HCEC 1CT (cell line): ENCODE measurements at regions not wholly inside any gene's neighbourhood (a gene's known extent, or its start where the extent isn't known, plus 50 kb on each side); places are given as distances from the start of the nearest gene placed in this dataset.
A peak's percentile ranks its signal among the peaks of the same experiment; 100 is the strongest.

ENCODE experiments used
- DNase-seq: peaks from one replicate; pipeline ENCODE4 v3.0.0-alpha.2; 2017

DNA sequence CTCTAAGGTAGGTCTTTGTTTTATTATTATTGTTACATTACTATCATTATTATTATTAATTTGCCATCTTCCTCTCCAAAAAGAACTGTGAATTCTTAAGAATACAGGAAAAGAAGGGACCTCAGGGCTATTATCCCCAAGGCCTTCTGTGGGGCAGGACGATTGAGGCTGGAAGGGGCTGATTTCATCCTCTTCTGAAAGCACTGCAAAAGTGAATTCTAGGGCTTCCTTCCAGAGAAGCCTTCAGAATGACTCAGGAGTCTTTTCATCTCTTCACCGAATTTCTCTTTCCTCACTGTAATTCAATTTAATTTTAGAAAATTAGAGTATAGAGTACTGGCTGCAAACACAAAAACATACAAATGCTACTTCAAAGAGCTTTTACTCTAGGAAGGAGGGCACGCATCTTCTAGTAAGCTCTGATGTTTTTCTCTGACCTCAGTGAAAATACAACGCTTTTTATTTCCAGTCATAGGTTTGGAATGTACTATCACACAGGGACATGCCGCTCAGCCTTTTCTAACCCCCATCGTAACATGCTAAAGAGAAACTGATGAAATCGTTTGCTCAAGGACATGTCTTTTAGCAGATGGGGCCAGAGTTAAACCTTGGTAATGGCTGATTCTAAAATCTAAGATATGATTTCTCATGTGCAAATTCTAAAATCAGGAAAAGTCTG is 280.2 kb upstream of the PITRM1 start:
- DNase-seq = peak; percentile 94

DNA sequence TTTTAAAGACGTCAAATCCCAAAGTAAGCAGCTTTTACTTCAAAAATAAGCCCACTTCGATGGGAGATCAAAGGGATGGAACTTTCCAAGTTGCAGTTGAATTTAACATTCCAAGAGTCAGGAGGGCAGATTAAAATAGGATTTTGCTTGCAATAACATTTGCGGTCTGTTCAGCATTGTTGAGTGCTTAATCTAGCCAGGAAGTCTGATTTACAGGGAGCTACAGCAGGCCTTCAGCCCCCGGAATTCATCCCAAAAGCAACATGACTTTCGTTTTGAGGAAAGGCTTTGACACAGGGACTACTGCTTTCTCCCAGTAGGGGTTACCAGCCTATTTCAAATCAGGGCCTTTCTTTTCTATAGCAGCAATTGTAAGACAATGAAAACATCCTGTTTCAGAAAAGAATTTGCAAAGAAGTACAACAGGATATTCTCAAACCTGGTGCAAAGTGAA is 279.6 kb upstream of the PITRM1 start:
- DNase-seq = peak; percentile 99

DNA sequence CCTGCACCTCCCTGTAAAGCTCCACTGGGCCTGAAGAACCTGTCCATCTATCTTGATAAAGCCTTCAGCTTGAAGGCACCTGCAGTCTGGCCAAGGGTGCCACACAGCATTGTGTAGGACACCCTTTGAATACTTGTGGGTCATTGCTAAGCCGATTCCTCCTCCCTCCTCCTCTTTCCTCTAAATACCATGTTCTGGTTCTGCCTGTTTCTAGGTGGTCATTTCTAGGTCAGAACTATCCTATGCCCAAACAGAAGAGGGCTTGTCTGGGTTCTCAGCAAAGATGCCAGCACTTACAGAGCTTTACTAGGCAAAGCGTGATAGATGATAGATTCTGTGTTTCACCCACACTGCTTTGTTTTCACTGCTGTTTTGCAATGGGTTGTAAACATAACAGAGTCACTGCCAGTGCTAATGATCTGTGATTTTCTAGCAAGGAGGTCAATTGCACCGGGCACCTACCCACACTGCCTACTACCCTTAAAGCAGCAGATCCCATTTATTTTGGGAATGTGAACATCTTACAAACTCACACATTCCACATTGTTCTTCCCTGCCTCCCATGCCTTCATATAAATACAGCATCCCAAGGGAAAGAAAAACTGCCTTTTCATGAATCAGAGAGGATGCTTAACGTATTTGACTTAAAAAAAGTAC is 279.1 kb upstream of the PITRM1 start:
- no peak for DNase-seq

DNA sequence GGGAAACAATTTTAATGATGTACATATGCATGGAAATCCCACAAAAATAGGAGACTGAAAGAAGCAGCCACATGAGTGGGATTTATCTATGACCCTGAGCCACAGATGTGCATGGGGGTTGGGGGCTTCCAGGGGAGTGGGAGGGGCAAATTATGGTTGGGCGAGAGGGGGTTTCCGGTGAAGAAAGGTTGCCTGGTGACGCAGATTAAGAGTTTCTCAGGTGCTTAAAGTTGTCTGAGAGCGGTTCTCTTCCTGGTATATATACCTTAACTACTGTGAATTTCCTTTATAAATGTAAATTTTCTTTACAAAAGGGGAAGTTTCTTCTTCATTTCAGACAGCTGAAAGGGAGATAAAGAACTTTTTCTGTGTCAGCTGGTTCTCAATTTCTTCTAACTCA is 273.6 kb upstream of the PITRM1 start:
- no peak for DNase-seq

DNA sequence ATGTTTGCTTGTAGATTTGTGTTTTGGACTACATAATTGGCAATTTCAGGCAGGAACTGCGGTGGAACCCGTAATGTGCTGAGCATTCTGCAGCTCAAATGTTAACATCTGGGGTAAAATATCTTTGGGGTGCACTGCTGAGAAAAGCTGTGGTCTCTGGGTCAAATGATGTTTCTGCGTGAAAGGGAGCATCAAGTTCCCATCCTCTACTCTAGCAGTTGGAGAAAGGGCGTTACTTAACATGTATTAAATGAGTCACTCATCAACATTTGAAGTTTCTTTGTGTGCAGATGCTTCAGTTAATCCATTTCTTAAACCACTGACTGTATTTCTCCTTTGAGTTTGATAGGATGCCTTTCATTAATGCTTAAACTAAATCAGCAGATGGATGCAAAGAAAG is 273.1 kb upstream of the PITRM1 start:
- peak; percentile 57 for DNase-seq

DNA sequence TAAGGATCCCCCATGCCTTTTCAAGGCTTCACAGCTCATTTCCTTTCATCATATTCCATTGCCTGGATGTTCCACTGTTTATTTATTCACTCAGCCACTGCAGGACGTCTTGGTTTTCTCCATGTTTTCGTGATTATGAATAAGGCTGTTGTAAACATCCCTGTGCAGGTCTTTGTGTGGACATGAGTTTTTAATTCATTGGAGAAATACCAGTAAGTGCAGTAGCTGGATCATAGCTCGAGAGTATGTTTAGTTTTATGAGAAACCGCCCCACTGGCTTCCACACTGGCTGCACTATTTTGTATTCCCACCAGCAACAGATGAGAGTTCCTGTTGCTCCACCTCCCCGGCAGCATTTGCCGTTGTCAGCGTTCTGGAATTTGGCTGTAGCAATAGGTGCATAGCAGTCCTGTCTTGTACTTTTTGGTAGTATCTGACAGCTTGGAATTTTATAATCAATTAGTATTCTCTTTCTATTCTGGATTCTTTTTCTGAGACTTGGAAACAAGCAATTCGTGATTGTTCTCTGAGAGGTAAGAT is 269.9 kb upstream of the PITRM1 start:
- no peak for DNase-seq

DNA sequence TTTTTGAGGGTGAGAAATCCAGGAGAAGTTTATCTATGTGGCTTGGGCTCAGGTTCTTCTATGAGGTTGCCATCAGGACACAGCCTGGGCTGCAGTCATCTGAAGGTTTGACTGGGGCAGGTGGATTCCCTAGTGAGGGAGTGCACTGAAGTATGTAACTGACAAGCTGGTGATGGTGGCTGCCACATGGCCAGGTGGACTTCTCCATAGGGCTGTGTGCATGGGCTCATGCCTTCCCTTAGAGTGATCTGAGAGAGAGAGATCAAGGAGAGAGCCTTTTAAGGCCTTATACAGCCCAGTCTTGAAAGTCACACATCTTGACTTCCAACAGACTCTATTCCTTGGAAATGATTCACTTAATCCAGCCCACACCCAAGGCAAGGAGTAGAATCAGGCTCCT is 266.6 kb upstream of the PITRM1 start:
- DNase-seq = no peak

DNA sequence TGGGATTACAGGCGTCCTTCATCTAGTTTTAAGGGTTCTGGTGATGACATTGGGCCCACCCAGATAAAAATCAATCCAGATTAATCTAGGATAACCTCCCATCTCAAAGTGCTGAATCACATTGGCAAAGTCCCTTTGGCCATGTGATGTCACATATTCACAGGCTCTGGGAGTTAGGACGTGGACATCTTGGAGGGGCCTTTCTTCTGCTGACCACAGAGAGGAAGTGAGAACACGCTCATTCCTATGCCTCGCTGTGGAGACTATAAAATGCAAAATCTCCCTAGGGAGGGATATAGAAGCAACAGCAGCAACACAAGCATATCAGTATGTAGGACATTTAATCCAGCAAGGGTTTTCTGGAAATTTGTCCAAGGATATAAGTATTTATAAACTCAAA is 266.0 kb upstream of the PITRM1 start:
- no peak for DNase-seq

DNA sequence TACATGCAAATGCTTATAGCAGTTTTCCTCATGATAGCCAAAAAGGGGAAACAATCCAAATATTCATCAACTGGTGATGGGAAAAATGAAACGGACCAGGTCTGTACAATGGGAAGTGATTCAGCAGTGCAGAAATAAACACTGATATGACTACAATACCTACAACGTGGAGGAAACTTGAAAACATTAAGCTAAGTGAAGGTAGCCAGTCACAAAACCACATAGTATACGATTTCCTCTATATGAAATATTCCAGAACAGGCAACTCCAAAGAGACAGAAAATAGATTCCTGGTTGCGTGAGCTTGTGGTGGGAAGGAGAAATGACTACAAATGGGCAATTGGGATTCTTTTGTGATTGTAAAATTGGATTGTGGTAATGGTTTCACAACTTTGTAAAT is 263.1 kb upstream of the PITRM1 start:
- peak; percentile 73 for DNase-seq

DNA sequence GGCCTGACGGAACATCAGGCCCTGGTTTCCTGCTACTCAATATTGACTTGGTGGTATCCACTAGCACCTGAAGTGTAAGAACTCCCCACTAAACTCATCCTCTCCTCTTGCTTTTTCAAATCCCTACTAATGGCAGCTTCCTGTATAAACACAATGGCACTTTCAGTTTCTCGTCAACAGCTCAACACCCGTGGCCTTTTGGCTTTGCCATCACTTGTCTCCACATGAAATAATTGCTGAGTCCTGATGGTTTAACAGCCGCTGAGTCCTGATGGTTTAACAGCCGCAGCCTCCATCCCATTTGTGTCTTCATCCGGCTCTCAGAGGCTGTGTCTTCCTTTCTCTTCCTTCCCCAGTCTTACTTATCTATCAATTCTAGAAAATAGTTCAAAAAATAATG is 261.4 kb upstream of the PITRM1 start:
- no peak for DNase-seq

DNA sequence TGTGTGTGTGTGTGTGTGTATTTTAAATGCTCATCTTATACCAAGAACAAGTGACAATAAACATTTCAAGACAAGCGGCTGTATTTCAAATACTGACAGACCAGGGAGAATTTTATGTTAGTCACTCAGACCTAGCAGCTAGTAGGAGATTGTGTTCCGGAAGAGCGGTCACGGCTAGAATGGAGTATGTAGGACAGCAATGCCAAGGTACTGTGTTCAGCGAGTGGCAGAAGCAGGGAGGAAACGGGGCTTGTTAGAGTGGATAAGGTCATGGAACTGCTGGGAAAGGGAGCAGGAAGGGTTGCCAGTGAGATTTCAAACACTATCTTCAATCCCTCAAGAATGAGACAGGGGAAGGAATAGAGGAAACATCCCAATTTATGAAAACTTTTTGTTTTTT is 260.5 kb upstream of the PITRM1 start:
- DNase-seq = no peak

DNA sequence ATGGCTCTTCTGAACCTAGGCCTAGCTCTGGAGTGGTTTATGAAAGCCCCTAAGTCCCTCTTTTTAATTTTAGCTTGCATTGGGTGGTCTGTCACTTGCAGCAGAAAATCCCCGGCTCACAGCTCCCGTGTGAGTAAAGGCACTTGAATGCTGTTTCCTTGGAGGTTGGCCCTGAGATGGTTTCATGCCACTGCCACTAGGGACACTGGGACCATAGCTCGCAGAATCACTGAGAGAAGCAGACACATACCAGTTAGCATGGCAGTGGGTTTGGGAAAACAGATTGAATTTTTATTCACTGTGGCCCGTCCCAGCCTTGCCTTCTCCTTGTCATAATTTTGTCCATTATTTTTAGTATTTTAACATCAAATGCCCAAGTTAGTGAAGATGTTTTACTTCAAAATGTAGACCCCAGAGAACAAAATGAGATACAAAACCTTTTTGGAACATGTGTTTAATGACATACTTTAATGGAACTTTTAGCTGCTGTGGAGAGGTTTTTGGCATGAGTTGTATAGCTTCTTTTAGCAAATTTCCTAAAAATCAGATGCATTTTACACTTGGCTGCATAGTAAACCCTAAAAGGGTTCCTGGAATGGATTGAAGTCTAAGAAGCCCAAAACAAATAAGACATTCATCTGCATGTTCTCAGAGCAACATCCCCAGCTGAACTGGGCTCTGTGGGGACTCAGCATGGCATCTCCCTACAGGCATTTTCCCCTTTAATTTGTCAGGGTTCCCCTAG is 259.7 kb upstream of the PITRM1 start:
- no peak for DNase-seq

DNA sequence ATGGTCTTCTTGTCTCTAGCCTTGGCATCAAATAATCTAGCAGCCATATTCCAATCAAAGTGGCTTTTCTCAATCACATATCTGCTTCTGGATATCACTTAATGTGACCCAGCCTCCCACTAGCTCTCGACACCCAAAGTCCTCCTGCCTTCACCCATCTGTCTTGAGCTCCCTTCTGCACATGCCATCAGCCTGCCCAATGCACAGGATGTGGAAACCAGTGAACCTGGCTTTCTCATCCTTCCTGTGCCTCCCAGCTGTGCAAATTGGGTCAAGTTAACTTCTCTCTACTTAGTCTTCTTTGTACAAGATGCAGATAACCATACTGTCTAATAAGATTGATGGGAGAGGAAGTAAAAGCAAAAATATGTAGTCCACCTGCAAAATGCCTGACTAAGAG is 257.9 kb upstream of the PITRM1 start:
- no peak for DNase-seq

DNA sequence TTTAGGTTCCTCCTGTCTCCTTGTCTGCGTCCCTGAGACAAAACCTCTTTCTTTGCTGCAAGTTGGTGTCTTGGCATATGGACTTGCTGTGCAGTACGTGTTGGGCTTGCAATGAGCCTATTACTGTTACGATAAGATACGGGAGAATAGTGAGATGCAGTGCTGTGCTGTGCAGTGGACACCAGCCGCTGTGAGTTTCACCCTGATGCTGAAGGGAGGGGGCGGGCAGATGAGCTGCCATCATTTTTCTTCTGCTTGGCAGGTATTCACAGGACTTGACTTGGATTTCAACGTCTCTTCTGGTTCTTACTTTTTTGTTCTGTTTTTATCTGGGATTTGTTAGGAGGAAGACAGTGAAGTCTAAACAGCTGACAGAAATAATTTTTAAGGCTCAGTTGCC is 257.1 kb upstream of the PITRM1 start:
- DNase-seq = no peak

DNA sequence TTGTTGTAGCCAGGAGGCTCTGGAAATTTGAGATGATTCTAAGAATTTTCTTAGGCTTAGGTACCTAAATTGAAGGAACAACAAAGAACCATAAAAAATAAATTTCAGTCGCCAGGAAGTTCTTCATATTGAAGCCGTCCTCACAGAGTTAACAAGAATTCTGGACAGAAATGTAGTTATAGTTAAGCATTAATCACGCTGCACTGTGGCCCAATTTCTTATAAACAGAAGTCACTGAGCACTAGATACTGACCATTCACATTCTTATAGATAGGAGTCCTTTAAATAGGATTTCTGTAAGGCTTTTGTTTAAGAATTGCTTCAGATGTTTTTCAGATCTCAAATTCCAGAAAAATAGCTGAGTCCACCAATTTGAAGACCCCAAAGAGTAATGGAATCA is 256.2 kb upstream of the PITRM1 start:
- DNase-seq = no peak

DNA sequence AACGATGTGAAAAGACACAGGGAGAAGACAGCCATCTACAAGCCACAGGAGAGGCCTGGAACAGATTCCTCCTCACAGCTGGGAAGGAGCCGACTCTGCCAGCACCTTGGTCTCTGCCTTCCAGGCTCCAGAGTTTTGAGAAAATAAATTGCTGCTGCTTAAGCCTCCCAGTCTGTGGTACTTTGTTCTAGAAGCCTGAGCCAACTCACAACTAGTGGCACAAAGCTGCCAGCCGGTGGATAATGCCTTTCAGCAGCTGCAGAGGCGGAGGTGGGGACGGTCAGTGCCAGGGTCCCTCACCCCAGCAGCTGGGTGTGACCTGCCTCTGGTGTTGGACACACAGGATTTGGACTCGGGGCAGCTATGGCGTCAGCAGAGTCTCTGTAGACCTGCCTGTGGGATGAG is 255.4 kb upstream of the PITRM1 start:
- no peak for DNase-seq

DNA sequence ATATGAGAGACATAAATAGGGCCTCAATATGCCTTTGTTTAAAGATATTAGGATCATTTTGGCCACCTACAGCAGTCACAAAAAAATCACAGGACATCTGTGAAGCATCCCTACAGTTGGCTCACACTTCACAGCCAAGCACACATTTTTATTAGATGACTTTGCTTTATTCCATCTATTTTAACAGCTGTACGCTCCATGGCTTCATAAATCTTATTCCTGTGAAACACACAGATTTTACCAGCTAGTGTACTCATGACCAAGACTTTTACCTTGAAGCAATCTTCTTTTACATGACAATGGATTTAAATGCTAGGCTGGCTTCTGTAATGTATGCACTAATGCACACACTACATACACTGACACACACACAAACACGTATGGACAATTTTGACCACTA is 254.8 kb upstream of the PITRM1 start:
- peak; percentile 55 for DNase-seq

DNA sequence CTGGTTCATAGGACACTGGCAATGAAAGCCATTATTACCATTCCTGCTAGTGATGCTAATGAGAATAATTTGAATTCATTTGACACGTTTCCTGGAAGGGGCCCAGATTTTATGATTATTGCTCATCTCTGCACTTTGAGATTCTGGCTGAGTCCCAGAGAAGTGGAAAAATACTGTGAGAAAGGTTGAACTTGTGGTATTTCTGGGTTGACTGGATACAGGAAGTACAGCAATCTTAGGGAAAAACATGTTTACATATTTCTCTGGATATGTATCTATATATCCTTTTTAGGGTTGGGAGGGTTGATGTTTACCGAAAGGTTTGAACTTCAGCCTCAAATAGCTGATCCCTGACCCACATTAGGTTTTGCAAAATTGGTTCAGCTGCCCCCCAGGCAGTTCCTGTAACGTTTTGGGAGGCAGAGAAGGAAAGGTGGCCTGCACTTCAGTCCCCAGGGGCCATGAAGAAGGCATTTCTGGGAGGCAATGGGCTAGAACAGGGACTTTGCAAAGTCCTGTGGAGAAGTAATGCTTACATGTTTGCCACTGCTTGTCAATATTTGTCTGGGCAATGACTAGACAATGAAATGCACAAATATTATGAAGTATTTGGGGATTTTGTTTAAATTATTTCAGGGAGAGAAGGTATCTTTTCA is 253.7 kb upstream of the PITRM1 start:
- peak; percentile 98 for DNase-seq

DNA sequence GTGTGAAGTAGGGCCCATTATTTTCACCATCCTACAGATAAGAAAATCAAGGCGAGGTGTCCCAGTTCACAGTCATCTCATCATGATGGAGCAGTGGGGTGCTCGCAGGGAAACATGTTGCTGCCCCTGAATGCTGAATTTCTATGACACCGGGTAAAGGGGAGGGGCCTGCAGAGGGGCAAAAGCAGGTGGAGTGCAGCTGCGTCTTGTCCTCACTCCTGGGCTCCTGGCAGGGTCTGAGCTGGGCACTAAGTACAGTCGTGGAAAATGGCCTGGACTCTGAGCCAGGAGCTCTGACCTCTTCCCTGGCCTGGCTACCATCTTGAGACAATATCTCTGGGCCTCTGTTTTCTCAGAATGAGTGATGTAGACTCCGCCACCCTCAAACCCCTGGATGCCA is 253.1 kb upstream of the PITRM1 start:
- DNase-seq = no peak

DNA sequence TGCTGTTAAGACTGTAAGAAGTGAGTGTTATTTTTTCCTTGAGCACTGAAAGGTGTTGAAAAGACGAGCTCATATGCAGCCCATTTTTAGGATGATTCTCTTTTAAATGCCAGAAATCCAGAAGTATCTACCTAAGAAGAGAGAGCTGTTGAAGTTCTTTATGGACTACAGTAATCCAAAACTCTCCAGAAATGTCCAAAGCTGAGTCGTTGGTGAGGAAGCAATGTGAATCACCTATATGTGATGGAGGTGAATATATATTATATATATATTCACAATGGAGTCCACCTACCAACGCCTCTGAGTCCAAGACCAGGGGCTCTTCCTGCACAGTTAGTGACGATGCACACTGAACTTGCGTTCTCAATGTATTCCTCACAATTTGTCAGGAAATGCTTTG is 252.7 kb upstream of the PITRM1 start:
- DNase-seq = no peak

DNA sequence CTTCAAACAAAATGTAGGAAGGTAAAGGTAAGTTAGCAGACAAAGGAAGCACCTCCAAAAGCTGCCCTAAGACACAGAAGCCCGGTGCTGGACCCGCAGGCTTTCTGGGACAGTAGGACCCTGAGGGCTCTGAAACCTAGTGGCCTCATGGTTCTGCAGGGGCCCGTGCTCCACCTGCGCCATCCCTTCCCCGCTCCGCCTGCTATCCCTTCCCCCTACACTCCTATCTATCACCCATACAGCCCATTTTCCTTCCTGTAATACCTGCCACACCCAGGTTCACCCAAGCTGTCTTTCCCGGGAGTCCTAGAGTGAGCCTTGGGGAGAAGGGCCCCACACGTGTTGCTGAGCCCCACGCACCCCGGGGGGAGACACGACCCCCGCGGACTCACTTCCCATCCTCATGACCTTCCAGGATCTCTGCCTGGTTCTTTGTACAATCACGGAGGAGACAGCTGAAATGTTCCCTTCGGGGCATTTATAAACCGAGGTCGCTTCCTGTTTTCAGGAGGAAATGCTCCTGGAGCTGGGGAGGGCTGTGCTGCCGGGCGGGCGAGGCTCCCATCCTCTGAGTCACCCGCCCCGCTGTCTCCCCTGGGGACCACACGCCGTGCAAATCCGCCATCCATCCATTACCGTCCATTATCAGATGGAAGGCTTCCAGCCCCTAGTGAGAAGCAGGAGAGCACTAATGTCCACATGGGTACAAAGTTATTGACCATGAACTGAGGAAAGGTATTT is 251.7 kb upstream of the PITRM1 start:
- no peak for DNase-seq

DNA sequence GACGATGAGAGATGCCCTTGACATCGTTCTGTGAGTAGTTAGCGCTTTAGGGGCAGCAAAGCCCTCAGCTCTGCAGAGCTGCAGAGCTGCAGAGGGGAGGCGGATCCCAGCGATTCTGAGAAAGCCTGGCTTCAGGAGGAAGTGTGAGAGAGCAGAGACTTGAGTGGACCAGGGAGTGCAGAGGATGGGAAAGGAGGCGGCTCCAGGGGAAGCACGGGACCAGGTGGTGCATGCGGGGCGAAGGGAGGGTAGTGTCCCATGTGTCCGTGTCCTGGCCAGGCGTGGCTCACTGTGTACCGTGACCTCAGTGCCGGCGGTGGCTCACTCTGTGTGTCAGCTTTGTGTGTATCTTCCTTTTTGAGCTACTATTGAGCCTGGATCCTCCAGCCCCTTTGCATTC is 250.8 kb upstream of the PITRM1 start:
- no peak for DNase-seq

DNA sequence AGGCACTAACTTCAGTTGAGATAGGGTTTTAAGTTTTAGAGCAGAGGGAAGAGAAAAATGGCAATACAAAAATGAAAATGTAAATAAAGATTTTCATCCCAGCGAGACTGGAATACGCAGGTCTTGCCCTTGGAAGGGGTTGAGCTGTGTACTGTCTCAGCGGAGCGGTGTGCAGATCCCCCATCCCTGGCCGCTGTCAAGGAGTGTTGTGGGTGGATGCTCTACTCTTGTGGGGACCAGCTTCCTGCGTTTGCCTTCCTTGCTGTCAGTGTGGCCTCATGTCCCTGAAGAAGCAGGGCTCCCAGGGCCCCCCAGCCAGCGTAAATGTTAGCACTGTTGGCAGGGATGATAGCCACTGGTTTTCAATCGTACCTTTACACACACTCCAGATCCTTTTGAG is 249.7 kb upstream of the PITRM1 start:
- DNase-seq = no peak
